Mesenchymal stem cell (in vitro differentiated cells and primary cell): ENCODE measurements at regions not wholly inside any gene's neighbourhood (a gene's known extent, or its start where the extent isn't known, plus 50 kb on each side); places are given as distances from the start of the nearest gene placed in this dataset.

ENCODE experiments used
- DNase-seq: peaks from one replicate; pipeline ENCODE4 v3.0.0-alpha.2; 2013
- H2AFZ ChIP-seq: one replicate; pipeline ENCODE4 v1.6.1; 2013; ENCODE audit warnings: low read depth, mild to moderate bottlenecking, control low read depth, inconsistent platforms, low read length, moderate library complexity
- H2AK5ac ChIP-seq: 2 replicates; pipeline ENCODE4 v1.6.1; 2013; ENCODE audit warnings: low read length, moderate library complexity, mild to moderate bottlenecking, inconsistent platforms; ENCODE audit not compliant: severe bottlenecking
- H2BK120ac ChIP-seq: one replicate; pipeline ENCODE4 v1.6.1; 2013; ENCODE audit warnings: low read depth, mild to moderate bottlenecking, inconsistent platforms, low read length, moderate library complexity
- H2BK12ac ChIP-seq, 2 experiments: one replicate each; pipeline ENCODE4 v1.6.1; 2013; ENCODE audit warnings: inconsistent platforms in 2 of 2, low read length in 2 of 2, mild to moderate bottlenecking in 2 of 2, moderate library complexity in 2 of 2, control low read depth in 1 of 2
- H2BK15ac ChIP-seq: one replicate; pipeline ENCODE4 v1.6.1; 2013; ENCODE audit warnings: mild to moderate bottlenecking, low read depth, inconsistent platforms; ENCODE audit not compliant: poor library complexity, severe bottlenecking
- H2BK5ac ChIP-seq: 2 replicates; pipeline ENCODE4 v1.6.1; 2013; ENCODE audit warnings: low read depth, mild to moderate bottlenecking, low read length, control low read depth, inconsistent platforms; ENCODE audit not compliant: poor library complexity, severe bottlenecking
- H3K14ac ChIP-seq, 2 experiments: one replicate each; pipeline ENCODE4 v1.6.1; 2013; ENCODE audit warnings: inconsistent platforms in 2 of 2, low read length in 2 of 2, control low read depth in 1 of 2, mild to moderate bottlenecking in 1 of 2, moderate library complexity in 1 of 2
- H3K18ac ChIP-seq, 2 experiments: one replicate each; pipeline ENCODE4 v1.6.1; 2013; ENCODE audit warnings: inconsistent platforms in 2 of 2, low read length in 2 of 2, control low read depth in 1 of 2, low read depth in 1 of 2, mild to moderate bottlenecking in 1 of 2
- H3K23ac ChIP-seq, 2 experiments: one replicate each; pipeline ENCODE4 v1.6.1; 2013; ENCODE audit warnings: inconsistent platforms in 2 of 2, low read length in 2 of 2, mild to moderate bottlenecking in 2 of 2, moderate library complexity in 2 of 2, control low read depth in 1 of 2
- H3K27ac ChIP-seq: 2 replicates; pipeline ENCODE4 v1.5.1; 2013; ENCODE audit warnings: mild to moderate bottlenecking, moderate library complexity, low read length, control low read depth, inconsistent platforms; ENCODE audit not compliant: poor library complexity, severe bottlenecking
- H3K27me3 ChIP-seq, 2 experiments: 2 replicates each; pipeline versions ENCODE4 v1.6.1 to v1.7.0; 2013; ENCODE audit warnings: low read length in 2 of 2, mild to moderate bottlenecking in 2 of 2, moderate library complexity in 2 of 2, control low read depth in 1 of 2, inconsistent platforms in 1 of 2; ENCODE audit not compliant: control insufficient read depth in 1 of 2, insufficient read depth in 1 of 2
- H3K36me3 ChIP-seq, 2 experiments: 2 replicates each; pipeline versions ENCODE4 v1.6.1 to v1.7.0; 2013; ENCODE audit warnings: low read length in 2 of 2, control low read depth in 1 of 2, inconsistent platforms in 1 of 2, low read depth in 1 of 2, mild to moderate bottlenecking in 1 of 2; ENCODE audit not compliant: insufficient read depth in 2 of 2, control insufficient read depth in 1 of 2
- H3K4ac ChIP-seq, 2 experiments: one replicate each; pipeline ENCODE4 v1.6.1; 2013; ENCODE audit warnings: inconsistent platforms in 2 of 2, low read length in 2 of 2, mild to moderate bottlenecking in 2 of 2, moderate library complexity in 2 of 2, control low read depth in 1 of 2, low read depth in 1 of 2
- H3K4me1 ChIP-seq: 2 replicates; pipeline ENCODE4 v1.6.1; 2013; ENCODE audit warnings: low read depth, low read length, control low read depth; ENCODE audit not compliant: control insufficient read depth, insufficient read depth
- H3K4me2 ChIP-seq: 2 replicates; pipeline ENCODE4 v1.6.1; 2013; ENCODE audit warnings: low read length, mild to moderate bottlenecking, inconsistent platforms; ENCODE audit not compliant: poor library complexity, severe bottlenecking
- H3K4me3 ChIP-seq, 2 experiments: 2 replicates each; pipeline versions ENCODE4 v1.5.1 to v1.7.0; 2013; ENCODE audit warnings: low read length in 2 of 2, mild to moderate bottlenecking in 2 of 2, control low read depth in 1 of 2, low read depth in 1 of 2; ENCODE audit not compliant: insufficient read depth in 1 of 2
- H3K79me1 ChIP-seq: replicated peaks from 2 replicates; pipeline ENCODE4 v1.6.1; 2013; ENCODE audit warnings: mild to moderate bottlenecking, control low read depth, low read length, inconsistent platforms; ENCODE audit not compliant: poor library complexity, severe bottlenecking
- H3K9ac ChIP-seq: 2 replicates; pipeline ENCODE4 v1.7.0; 2013; ENCODE audit warnings: mild to moderate bottlenecking, low read length, moderate library complexity
- H3K9me3 ChIP-seq: 2 replicates; pipeline ENCODE4 v1.7.0; 2013; ENCODE audit warnings: mild to moderate bottlenecking, low read length; ENCODE audit not compliant: control insufficient read depth
- H4K8ac ChIP-seq: one replicate; pipeline ENCODE4 v1.6.1; 2013; ENCODE audit warnings: inconsistent platforms, mild to moderate bottlenecking, low read length, moderate library complexity
- H4K91ac ChIP-seq: one replicate; pipeline ENCODE4 v1.6.1; 2013; ENCODE audit warnings: mild to moderate bottlenecking, low read length, inconsistent platforms
- WGBS: methylation state at CpG from one replicate; pipeline ENCODE4 v1.1.7; 2013; ENCODE audit warnings: mixed read lengths; 5-methylcytosine and 5-hydroxymethylcytosine counted together

DNA sequence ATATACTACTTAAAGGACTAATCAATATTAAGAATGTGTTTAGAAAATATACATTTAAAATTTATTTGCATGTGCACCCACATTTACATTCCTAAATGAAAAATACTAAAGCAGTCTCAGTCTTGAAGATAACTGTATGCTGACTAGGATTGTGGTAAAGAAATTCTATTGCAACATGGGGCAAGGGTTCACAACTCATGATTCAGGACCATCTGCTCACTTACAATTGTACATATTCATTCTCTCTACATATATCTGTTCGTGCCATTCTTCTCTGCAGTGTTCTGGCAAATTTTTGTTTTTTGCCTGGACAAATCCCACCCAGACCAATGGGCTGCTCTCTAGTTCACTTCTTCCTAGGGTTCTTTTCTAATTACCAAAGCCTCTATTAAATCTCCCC lies 417.2 kb upstream of the NOVA1 start:
- H3K23ac ChIP-seq = no peak overlapping the region
- no peaks in the 10 kb centered on the region for H3K4me1 ChIP-seq
- H3K4me2 ChIP-seq = no peak overlapping the region
- H3K4ac ChIP-seq = no peak overlapping the region
- no peak overlapping the region for H3K27ac ChIP-seq
- H3K9ac ChIP-seq = no peak overlapping the region
- no peaks in the 10 kb centered on the region for H3K27me3 ChIP-seq
- no peaks in the 10 kb centered on the region for H3K79me1 ChIP-seq
- H2BK5ac ChIP-seq = no peak overlapping the region
- no peak for DNase-seq
- no peak overlapping the region for H2AFZ ChIP-seq
- H3K18ac ChIP-seq = no peak overlapping the region
- no peak overlapping the region for H4K8ac ChIP-seq
- H2BK120ac ChIP-seq = no peak overlapping the region
- H2BK12ac ChIP-seq = no peak overlapping the region
- no peak overlapping the region for H4K91ac ChIP-seq
- no peak overlapping the region for H2BK15ac ChIP-seq
- no peaks in the 10 kb centered on the region for H3K36me3 ChIP-seq
- no peak overlapping the region for H2AK5ac ChIP-seq
- H3K4me3 ChIP-seq = no peak overlapping the region
- H3K14ac ChIP-seq = no peak overlapping the region
- 52% methylated on average over 1 of the region's 1 CpG for WGBS
- H3K9me3 ChIP-seq = no peaks in the 10 kb centered on the region

DNA sequence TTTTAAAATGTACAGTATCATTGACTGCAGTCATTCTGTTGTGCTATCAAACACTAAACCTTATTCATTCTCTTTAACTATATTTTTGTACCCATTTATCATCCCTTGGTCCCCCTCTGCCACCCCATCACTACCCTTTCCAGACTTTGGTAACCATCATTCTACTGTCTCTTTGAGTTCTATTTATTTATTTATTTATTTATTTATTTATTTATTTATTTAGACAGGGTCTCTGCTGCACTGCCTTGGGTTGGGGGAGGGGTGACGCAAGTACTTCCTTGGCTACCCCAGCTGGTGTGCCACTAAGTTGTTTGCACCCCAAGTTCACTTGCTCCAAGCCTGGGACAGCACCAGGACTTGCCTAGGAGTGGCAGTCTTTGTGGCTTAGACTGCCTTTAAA lies 427.8 kb upstream of the NOVA1 start:
- Histone ChIP-seq H3K9me3 (no peaks in the 10 kb centered on the region), H3K27ac (no peak overlapping the region)
- 82% methylated on average over 1 of the region's 1 CpG for WGBS

DNA sequence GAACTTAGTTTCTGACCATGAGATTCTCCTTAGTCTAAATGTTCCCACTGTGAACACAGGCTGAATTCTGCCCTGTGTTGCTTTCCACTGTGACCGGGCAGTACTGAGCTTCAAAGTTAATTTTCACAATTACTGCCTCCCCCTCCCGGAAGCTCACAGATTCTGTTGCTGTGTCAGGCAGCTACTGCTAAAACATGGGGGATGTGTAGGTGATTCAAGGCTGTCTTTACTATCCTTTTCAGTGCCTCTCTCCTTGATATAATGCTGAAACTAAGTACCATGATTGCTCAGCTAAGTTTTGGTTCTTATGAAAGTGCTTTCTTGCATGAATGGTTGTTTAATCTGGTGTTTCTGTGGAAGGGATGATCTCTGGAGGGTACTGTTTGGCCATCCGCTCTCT lies 428.3 kb upstream of the NOVA1 start:
- Histone ChIP-seq H3K4me2 (no peak overlapping the region), H3K4ac (no peak overlapping the region), H3K23ac (no peak overlapping the region), H2AFZ (no peak overlapping the region), H3K27me3 (no peaks in the 10 kb centered on the region), H2BK12ac (no peak overlapping the region), H2BK5ac (no peak overlapping the region), H2BK120ac (no peak overlapping the region), H3K79me1 (no peaks in the 10 kb centered on the region), H4K91ac (no peak overlapping the region), H4K8ac (no peak overlapping the region), H3K4me3 (no peak overlapping the region), H3K18ac (no peak overlapping the region), H2BK15ac (no peak overlapping the region), H2AK5ac (no peak overlapping the region), H3K36me3 (no peaks in the 10 kb centered on the region), H3K27ac (no peak overlapping the region), H3K14ac (no peak overlapping the region), H3K9ac (no peak overlapping the region), H3K9me3 (no peaks in the 10 kb centered on the region), H3K4me1 (no peaks in the 10 kb centered on the region)
- DNase-seq = no peak
- 100% methylated on average over 1 of the region's 3 CpGs for WGBS

More for the DNA sequence above, 427.8 kb upstream of the NOVA1 start:
- Histone ChIP-seq H2BK120ac (no peak overlapping the region), H2BK12ac (no peak overlapping the region), H3K9ac (no peak overlapping the region), H4K8ac (no peak overlapping the region), H3K36me3 (no peaks in the 10 kb centered on the region), H3K79me1 (no peaks in the 10 kb centered on the region), H3K27me3 (no peaks in the 10 kb centered on the region), H3K4ac (no peak overlapping the region), H3K23ac (no peak overlapping the region), H3K4me3 (no peak overlapping the region), H3K4me2 (no peak overlapping the region), H2AK5ac (no peak overlapping the region), H2AFZ (no peak overlapping the region), H3K18ac (no peak overlapping the region), H2BK5ac (no peak overlapping the region), H2BK15ac (no peak overlapping the region), H3K4me1 (no peaks in the 10 kb centered on the region), H3K14ac (no peak overlapping the region), H4K91ac (no peak overlapping the region)
- DNase-seq = no peak

DNA sequence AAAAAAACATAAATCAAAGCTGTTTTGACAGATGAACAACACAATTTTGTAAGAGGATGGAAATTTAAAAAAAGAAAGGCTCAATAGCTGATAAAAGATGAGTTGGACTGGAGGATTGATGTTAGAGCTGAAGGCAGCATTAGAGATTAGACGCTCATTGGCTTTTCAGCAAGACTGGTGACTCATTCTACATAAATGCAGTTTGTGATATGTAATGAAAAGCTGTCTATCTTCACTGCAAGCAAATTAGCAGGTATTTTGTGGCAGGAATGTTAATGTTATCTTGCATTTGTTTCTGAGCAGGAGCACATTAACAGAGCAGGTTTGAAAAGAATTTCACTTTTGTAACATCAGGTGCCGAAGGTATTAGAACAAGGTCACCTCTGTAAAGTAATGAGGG lies 442.7 kb upstream of the NOVA1 start:
- no peak overlapping the region for H3K18ac ChIP-seq
- no peak overlapping the region for H3K9ac ChIP-seq
- H3K27ac ChIP-seq = no peak overlapping the region
- no peak overlapping the region for H2BK15ac ChIP-seq
- H2BK12ac ChIP-seq = no peak overlapping the region
- no peak overlapping the region for H4K91ac ChIP-seq
- H3K4me3 ChIP-seq = no peak overlapping the region
- no peak overlapping the region for H2BK120ac ChIP-seq
- no peak overlapping the region for H2AK5ac ChIP-seq
- no peaks in the 10 kb centered on the region for H3K9me3 ChIP-seq
- H3K36me3 ChIP-seq = no peaks in the 10 kb centered on the region
- no peak overlapping the region for H3K4ac ChIP-seq
- no peak overlapping the region for H3K4me2 ChIP-seq
- no peak overlapping the region for H2BK5ac ChIP-seq
- H3K4me1 ChIP-seq = no peaks in the 10 kb centered on the region
- H3K79me1 ChIP-seq = no peaks in the 10 kb centered on the region
- no peak for DNase-seq
- no peak overlapping the region for H3K23ac ChIP-seq
- H2AFZ ChIP-seq = no peak overlapping the region
- 79% methylated on average over 2 of the region's 2 CpGs for WGBS
- H3K14ac ChIP-seq = no peak overlapping the region
- H3K27me3 ChIP-seq = no peaks in the 10 kb centered on the region
- H4K8ac ChIP-seq = no peak overlapping the region
